ENCODE measurements at regions not wholly inside any gene's neighbourhood (a gene's known extent, or its start where the extent isn't known, plus 50 kb on each side); places are given as distances from the start of the nearest gene placed in this dataset.

DNA sequence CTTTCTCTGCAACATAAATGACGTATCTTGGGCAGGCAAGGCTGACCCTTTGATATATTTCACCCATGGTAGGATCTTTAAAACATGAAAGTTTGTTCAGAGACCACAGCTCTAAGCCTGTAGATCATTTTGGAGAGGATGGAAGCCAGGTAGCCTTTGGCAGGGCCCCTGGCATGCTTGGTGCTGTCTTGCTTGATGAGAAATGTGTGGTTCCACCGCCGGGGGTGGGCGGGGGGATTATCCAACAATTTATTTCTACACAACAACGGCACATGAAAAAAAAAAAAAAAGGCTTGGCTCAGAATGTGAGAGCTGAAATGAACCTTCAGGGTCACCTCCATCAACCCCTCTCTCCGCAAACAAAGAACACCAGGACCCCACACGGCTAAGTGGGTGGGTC lies 112.9 kb upstream of the MBNL2 start:
- TF ChIP-seq, protein P1, sequence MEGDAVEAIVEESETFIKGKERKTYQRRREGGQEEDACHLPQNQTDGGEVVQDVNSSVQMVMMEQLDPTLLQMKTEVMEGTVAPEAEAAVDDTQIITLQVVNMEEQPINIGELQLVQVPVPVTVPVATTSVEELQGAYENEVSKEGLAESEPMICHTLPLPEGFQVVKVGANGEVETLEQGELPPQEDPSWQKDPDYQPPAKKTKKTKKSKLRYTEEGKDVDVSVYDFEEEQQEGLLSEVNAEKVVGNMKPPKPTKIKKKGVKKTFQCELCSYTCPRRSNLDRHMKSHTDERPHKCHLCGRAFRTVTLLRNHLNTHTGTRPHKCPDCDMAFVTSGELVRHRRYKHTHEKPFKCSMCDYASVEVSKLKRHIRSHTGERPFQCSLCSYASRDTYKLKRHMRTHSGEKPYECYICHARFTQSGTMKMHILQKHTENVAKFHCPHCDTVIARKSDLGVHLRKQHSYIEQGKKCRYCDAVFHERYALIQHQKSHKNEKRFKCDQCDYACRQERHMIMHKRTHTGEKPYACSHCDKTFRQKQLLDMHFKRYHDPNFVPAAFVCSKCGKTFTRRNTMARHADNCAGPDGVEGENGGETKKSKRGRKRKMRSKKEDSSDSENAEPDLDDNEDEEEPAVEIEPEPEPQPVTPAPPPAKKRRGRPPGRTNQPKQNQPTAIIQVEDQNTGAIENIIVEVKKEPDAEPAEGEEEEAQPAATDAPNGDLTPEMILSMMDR (IDR thresholded peaks at IDR 0.05; ENCODE audit: extremely low read depth in 1 of 2, insufficient read depth in 1 of 2, low read depth in 1 of 2, low read length in 2 of 2) = no peak
- TF ChIP-seq POLR2AphosphoS5 (IDR thresholded peaks at IDR 0.05; ENCODE audit: insufficient read depth, low read depth, low read length) (no peak), FOS (IDR thresholded peaks at IDR 0.05; ENCODE audit: borderline replicate concordance, insufficient read depth, low read length) (no peak), POLR2A (IDR thresholded peaks at IDR 0.05; ENCODE audit: low read depth, low read length) (no peak), MYC (IDR thresholded peaks at IDR 0.05; ENCODE audit: low read depth, low read length) (no peak), EZH2 (IDR thresholded peaks at IDR 0.05; ENCODE audit: borderline replicate concordance, low read depth, low read length, severe bottlenecking) (no peak)

Measured in endothelial cell of umbilical vein (primary cell).